OCI-LY7 (cell line): ENCODE measurements at regions not wholly inside any gene's neighbourhood (a gene's known extent, or its start where the extent isn't known, plus 50 kb on each side); places are given as distances from the start of the nearest gene placed in this dataset.

Experiments used
- CTCF ChIP-seq: fragments of 200-600 bp; sonication (generic); conservative IDR thresholded peaks from 2 replicates; pipeline ENCODE4 v1.5.1; 2014; ENCODE audit warnings: mild to moderate bottlenecking, antibody characterized with exemption, low read length, moderate library complexity, mixed read lengths
- EZH2phosphoT487 ChIP-seq: fragments of 200-600 bp; sonication (generic); IDR thresholded peaks from 2 replicates; pipeline ENCODE4 v1.6.1; 2018; ENCODE audit warnings: low read depth, borderline replicate concordance, mild to moderate bottlenecking, mixed run types, antibody characterized with exemption, low read length, moderate library complexity, mixed read lengths

GRCh38 chr5:121171361-121171760 lies 680.3 kb upstream of the FTMT start:
- no peak for TF ChIP-seq CTCF
- TF ChIP-seq EZH2phosphoT487 = no peak
